ENCODE measurements at regions not wholly inside any gene's neighbourhood (a gene's known extent, or its start where the extent isn't known, plus 50 kb on each side); places are given as distances from the start of the nearest gene placed in this dataset.

- no peak for DNase-seq (ENCODE audit: low read depth)
- TF ChIP-seq, protein P1, sequence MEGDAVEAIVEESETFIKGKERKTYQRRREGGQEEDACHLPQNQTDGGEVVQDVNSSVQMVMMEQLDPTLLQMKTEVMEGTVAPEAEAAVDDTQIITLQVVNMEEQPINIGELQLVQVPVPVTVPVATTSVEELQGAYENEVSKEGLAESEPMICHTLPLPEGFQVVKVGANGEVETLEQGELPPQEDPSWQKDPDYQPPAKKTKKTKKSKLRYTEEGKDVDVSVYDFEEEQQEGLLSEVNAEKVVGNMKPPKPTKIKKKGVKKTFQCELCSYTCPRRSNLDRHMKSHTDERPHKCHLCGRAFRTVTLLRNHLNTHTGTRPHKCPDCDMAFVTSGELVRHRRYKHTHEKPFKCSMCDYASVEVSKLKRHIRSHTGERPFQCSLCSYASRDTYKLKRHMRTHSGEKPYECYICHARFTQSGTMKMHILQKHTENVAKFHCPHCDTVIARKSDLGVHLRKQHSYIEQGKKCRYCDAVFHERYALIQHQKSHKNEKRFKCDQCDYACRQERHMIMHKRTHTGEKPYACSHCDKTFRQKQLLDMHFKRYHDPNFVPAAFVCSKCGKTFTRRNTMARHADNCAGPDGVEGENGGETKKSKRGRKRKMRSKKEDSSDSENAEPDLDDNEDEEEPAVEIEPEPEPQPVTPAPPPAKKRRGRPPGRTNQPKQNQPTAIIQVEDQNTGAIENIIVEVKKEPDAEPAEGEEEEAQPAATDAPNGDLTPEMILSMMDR (IDR thresholded peaks at IDR 0.05; ENCODE audit: insufficient read depth, low read depth, low read length, missing control alignments), result no peak
- H3K4me3 ChIP-seq (ENCODE audit: low read length), result no peak overlapping the region
Observed at GRCh38 chr6:168949981-168950857, 303.4 kb downstream of the THBS2 start.

DNA sequence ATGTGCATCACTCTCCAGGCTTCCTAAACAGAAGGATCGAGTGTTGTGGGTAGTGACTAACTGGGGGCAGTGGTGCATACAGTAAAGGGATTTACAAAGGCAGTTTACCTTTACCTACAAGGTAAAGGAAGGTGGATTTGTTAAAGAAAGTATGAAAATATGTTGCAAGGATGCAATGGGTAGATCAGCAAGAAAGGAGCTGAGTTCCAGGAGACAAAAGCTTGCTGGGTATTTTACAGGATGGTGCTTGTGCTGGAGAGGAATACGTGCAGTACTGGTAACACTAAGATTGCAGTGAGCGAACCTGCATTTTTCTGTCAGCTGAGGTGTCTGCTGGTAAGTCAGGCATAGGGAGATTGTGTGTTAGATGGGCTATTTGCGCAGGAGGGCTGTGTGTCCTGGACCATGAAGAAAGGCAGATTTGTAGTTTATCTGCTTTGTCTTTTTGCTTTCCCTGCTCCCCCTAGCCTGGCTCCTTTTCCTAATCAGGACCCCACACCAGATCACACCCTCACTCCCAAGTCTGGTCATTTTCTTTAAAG is 304.6 kb downstream of the THBS2 start:
- H3K4me3 ChIP-seq (ENCODE audit: low read length), result no peak overlapping the region
- DNase-seq (ENCODE audit: low read depth), result no peak
- TF ChIP-seq, protein P1 (IDR thresholded peaks at IDR 0.05; ENCODE audit: insufficient read depth, low read depth, low read length, missing control alignments), result no peak

GRCh38 chr6:168948002-168948401 is 305.6 kb downstream of the THBS2 start:
- H3K4me3 ChIP-seq (ENCODE audit: low read length), result no peak overlapping the region
- TF ChIP-seq, protein P1 (IDR thresholded peaks at IDR 0.05; ENCODE audit: insufficient read depth, low read depth, low read length, missing control alignments), result no peak
- no peak for DNase-seq (ENCODE audit: low read depth)

GRCh38 chr6:168943231-168943905 is 310.3 kb downstream of the THBS2 start:
- no peak for DNase-seq (ENCODE audit: low read depth)
- no peak overlapping the region for H3K4me3 ChIP-seq (ENCODE audit: low read length)
- TF ChIP-seq, protein P1 (IDR thresholded peaks at IDR 0.05; ENCODE audit: insufficient read depth, low read depth, low read length, missing control alignments), result no peak

- TF ChIP-seq, protein P1 (IDR thresholded peaks at IDR 0.05; ENCODE audit: insufficient read depth, low read depth, low read length, missing control alignments), result no peak
- no peak for DNase-seq (ENCODE audit: low read depth)
Observed at GRCh38 chr6:168942646-168943045, 311.0 kb downstream of the THBS2 start.

GRCh38 chr6:168941036-168941435 is 312.6 kb downstream of the THBS2 start:
- no peak for DNase-seq (ENCODE audit: low read depth)
- TF ChIP-seq, protein P1 (IDR thresholded peaks at IDR 0.05; ENCODE audit: insufficient read depth, low read depth, low read length, missing control alignments), result no peak
- H3K4me3 ChIP-seq (ENCODE audit: low read length), result no peak overlapping the region

More at GRCh38 chr6:168942646-168943045, 311.0 kb downstream of the THBS2 start:
- no peak overlapping the region for H3K4me3 ChIP-seq (ENCODE audit: low read length)

Measured in epithelial cell of esophagus (primary cell).